Mesenchymal stem cell (in vitro differentiated cells and primary cell): ENCODE measurements at regions not wholly inside any gene's neighbourhood (a gene's known extent, or its start where the extent isn't known, plus 50 kb on each side); places are given as distances from the start of the nearest gene placed in this dataset.

Experiments
- DNase-seq: peaks from one replicate; pipeline ENCODE4 v3.0.0-alpha.2; 2013
- H2AFZ ChIP-seq: one replicate; pipeline ENCODE4 v1.6.1; 2013; ENCODE audit warnings: low read depth, mild to moderate bottlenecking, control low read depth, inconsistent platforms, low read length, moderate library complexity
- H2AK5ac ChIP-seq: 2 replicates; pipeline ENCODE4 v1.6.1; 2013; ENCODE audit warnings: low read length, moderate library complexity, mild to moderate bottlenecking, inconsistent platforms; ENCODE audit not compliant: severe bottlenecking
- H2BK120ac ChIP-seq: one replicate; pipeline ENCODE4 v1.6.1; 2013; ENCODE audit warnings: low read depth, mild to moderate bottlenecking, inconsistent platforms, low read length, moderate library complexity
- H2BK12ac ChIP-seq, 2 experiments: one replicate each; pipeline ENCODE4 v1.6.1; 2013; ENCODE audit warnings: inconsistent platforms in 2 of 2, low read length in 2 of 2, mild to moderate bottlenecking in 2 of 2, moderate library complexity in 2 of 2, control low read depth in 1 of 2
- H2BK15ac ChIP-seq: one replicate; pipeline ENCODE4 v1.6.1; 2013; ENCODE audit warnings: mild to moderate bottlenecking, low read depth, inconsistent platforms; ENCODE audit not compliant: poor library complexity, severe bottlenecking
- H2BK5ac ChIP-seq: 2 replicates; pipeline ENCODE4 v1.6.1; 2013; ENCODE audit warnings: low read depth, mild to moderate bottlenecking, low read length, control low read depth, inconsistent platforms; ENCODE audit not compliant: poor library complexity, severe bottlenecking
- H3K14ac ChIP-seq, 2 experiments: one replicate each; pipeline ENCODE4 v1.6.1; 2013; ENCODE audit warnings: inconsistent platforms in 2 of 2, low read length in 2 of 2, control low read depth in 1 of 2, mild to moderate bottlenecking in 1 of 2, moderate library complexity in 1 of 2
- H3K18ac ChIP-seq, 2 experiments: one replicate each; pipeline ENCODE4 v1.6.1; 2013; ENCODE audit warnings: inconsistent platforms in 2 of 2, low read length in 2 of 2, control low read depth in 1 of 2, low read depth in 1 of 2, mild to moderate bottlenecking in 1 of 2
- H3K23ac ChIP-seq, 2 experiments: one replicate each; pipeline ENCODE4 v1.6.1; 2013; ENCODE audit warnings: inconsistent platforms in 2 of 2, low read length in 2 of 2, mild to moderate bottlenecking in 2 of 2, moderate library complexity in 2 of 2, control low read depth in 1 of 2
- H3K27ac ChIP-seq: 2 replicates; pipeline ENCODE4 v1.5.1; 2013; ENCODE audit warnings: mild to moderate bottlenecking, moderate library complexity, low read length, control low read depth, inconsistent platforms; ENCODE audit not compliant: poor library complexity, severe bottlenecking
- H3K27me3 ChIP-seq, 2 experiments: 2 replicates each; pipeline versions ENCODE4 v1.6.1 to v1.7.0; 2013; ENCODE audit warnings: low read length in 2 of 2, mild to moderate bottlenecking in 2 of 2, moderate library complexity in 2 of 2, control low read depth in 1 of 2, inconsistent platforms in 1 of 2; ENCODE audit not compliant: control insufficient read depth in 1 of 2, insufficient read depth in 1 of 2
- H3K36me3 ChIP-seq, 2 experiments: 2 replicates each; pipeline versions ENCODE4 v1.6.1 to v1.7.0; 2013; ENCODE audit warnings: low read length in 2 of 2, control low read depth in 1 of 2, inconsistent platforms in 1 of 2, low read depth in 1 of 2, mild to moderate bottlenecking in 1 of 2; ENCODE audit not compliant: insufficient read depth in 2 of 2, control insufficient read depth in 1 of 2
- H3K4ac ChIP-seq, 2 experiments: one replicate each; pipeline ENCODE4 v1.6.1; 2013; ENCODE audit warnings: inconsistent platforms in 2 of 2, low read length in 2 of 2, mild to moderate bottlenecking in 2 of 2, moderate library complexity in 2 of 2, control low read depth in 1 of 2, low read depth in 1 of 2
- H3K4me1 ChIP-seq: 2 replicates; pipeline ENCODE4 v1.6.1; 2013; ENCODE audit warnings: low read depth, low read length, control low read depth; ENCODE audit not compliant: control insufficient read depth, insufficient read depth
- H3K4me2 ChIP-seq: 2 replicates; pipeline ENCODE4 v1.6.1; 2013; ENCODE audit warnings: low read length, mild to moderate bottlenecking, inconsistent platforms; ENCODE audit not compliant: poor library complexity, severe bottlenecking
- H3K4me3 ChIP-seq, 2 experiments: 2 replicates each; pipeline versions ENCODE4 v1.5.1 to v1.7.0; 2013; ENCODE audit warnings: low read length in 2 of 2, mild to moderate bottlenecking in 2 of 2, control low read depth in 1 of 2, low read depth in 1 of 2; ENCODE audit not compliant: insufficient read depth in 1 of 2
- H3K79me1 ChIP-seq: replicated peaks from 2 replicates; pipeline ENCODE4 v1.6.1; 2013; ENCODE audit warnings: mild to moderate bottlenecking, control low read depth, low read length, inconsistent platforms; ENCODE audit not compliant: poor library complexity, severe bottlenecking
- H3K9ac ChIP-seq: 2 replicates; pipeline ENCODE4 v1.7.0; 2013; ENCODE audit warnings: mild to moderate bottlenecking, low read length, moderate library complexity
- H3K9me3 ChIP-seq: 2 replicates; pipeline ENCODE4 v1.7.0; 2013; ENCODE audit warnings: mild to moderate bottlenecking, low read length; ENCODE audit not compliant: control insufficient read depth
- H4K8ac ChIP-seq: one replicate; pipeline ENCODE4 v1.6.1; 2013; ENCODE audit warnings: inconsistent platforms, mild to moderate bottlenecking, low read length, moderate library complexity
- H4K91ac ChIP-seq: one replicate; pipeline ENCODE4 v1.6.1; 2013; ENCODE audit warnings: mild to moderate bottlenecking, low read length, inconsistent platforms
- WGBS: methylation state at CpG from one replicate; pipeline ENCODE4 v1.1.7; 2013; ENCODE audit warnings: mixed read lengths; 5-methylcytosine and 5-hydroxymethylcytosine counted together

- Histone ChIP-seq H3K79me1 (no peaks in the 10 kb centered on the region), H2AFZ (no peak overlapping the region), H2BK15ac (no peak overlapping the region), H3K9me3 (no peaks in the 10 kb centered on the region), H4K8ac (no peak overlapping the region), H4K91ac (no peak overlapping the region), H2BK5ac (no peak overlapping the region), H3K27me3 (no peaks in the 10 kb centered on the region), H2AK5ac (no peak overlapping the region), H3K14ac (no peak overlapping the region), H3K4ac (no peak overlapping the region), H3K4me2 (no peak overlapping the region), H2BK120ac (no peak overlapping the region), H2BK12ac (no peak overlapping the region), H3K27ac (no peak overlapping the region), H3K4me1 (no peaks in the 10 kb centered on the region), H3K36me3 (no peaks in the 10 kb centered on the region), H3K23ac (no peak overlapping the region), H3K9ac (no peak overlapping the region), H3K18ac (no peak overlapping the region), H3K4me3 (no peak overlapping the region)
- 70% methylated on average over 4 of the region's 7 CpGs for WGBS
- DNase-seq: no peak
Observed at GRCh38 chr13:79003989-79004898, 345.3 kb upstream of the OBI1 start.

GRCh38 chr13:78999494-78999893, 340.5 kb upstream of the OBI1 start:
- no peak overlapping the region for H2AFZ ChIP-seq
- no peak overlapping the region for H2BK120ac ChIP-seq
- H3K27ac ChIP-seq: no peak overlapping the region
- H3K9ac ChIP-seq: no peak overlapping the region
- H3K27me3 ChIP-seq: no peaks in the 10 kb centered on the region
- H2BK5ac ChIP-seq: no peak overlapping the region
- no peak overlapping the region for H3K23ac ChIP-seq
- no peak overlapping the region for H4K91ac ChIP-seq
- H3K4me3 ChIP-seq: no peak overlapping the region
- no peak overlapping the region for H3K4me2 ChIP-seq
- H3K36me3 ChIP-seq: no peaks in the 10 kb centered on the region
- H3K79me1 ChIP-seq: no peaks in the 10 kb centered on the region
- H4K8ac ChIP-seq: no peak overlapping the region
- H3K4ac ChIP-seq: no peak overlapping the region
- no peaks in the 10 kb centered on the region for H3K9me3 ChIP-seq
- WGBS: 80% methylated on average over 3 of the region's 4 CpGs
- H3K14ac ChIP-seq: no peak overlapping the region
- H2AK5ac ChIP-seq: no peak overlapping the region
- no peak for DNase-seq
- no peak overlapping the region for H2BK12ac ChIP-seq
- no peak overlapping the region for H3K18ac ChIP-seq
- H3K4me1 ChIP-seq: no peaks in the 10 kb centered on the region
- H2BK15ac ChIP-seq: no peak overlapping the region

- no peak overlapping the region for H3K18ac ChIP-seq
- no peak overlapping the region for H3K27ac ChIP-seq
- no peaks in the 10 kb centered on the region for H3K27me3 ChIP-seq
- H3K36me3 ChIP-seq: no peaks in the 10 kb centered on the region
- H2BK15ac ChIP-seq: no peak overlapping the region
- no peaks in the 10 kb centered on the region for H3K4me1 ChIP-seq
- H3K4me3 ChIP-seq: no peak overlapping the region
- no peak overlapping the region for H3K9ac ChIP-seq
- H4K91ac ChIP-seq: no peak overlapping the region
- H3K23ac ChIP-seq: no peak overlapping the region
- no peak overlapping the region for H2BK120ac ChIP-seq
- H3K9me3 ChIP-seq: no peaks in the 10 kb centered on the region
- no peak overlapping the region for H3K14ac ChIP-seq
- no peak overlapping the region for H2BK12ac ChIP-seq
- H2BK5ac ChIP-seq: no peak overlapping the region
- no peak for DNase-seq
- H3K4ac ChIP-seq: no peak overlapping the region
- H2AK5ac ChIP-seq: no peak overlapping the region
- no peak overlapping the region for H2AFZ ChIP-seq
- no peak overlapping the region for H4K8ac ChIP-seq
- 75% methylated on average over 4 of the region's 4 CpGs for WGBS
- H3K4me2 ChIP-seq: no peak overlapping the region
- H3K79me1 ChIP-seq: no peaks in the 10 kb centered on the region
Observed at GRCh38 chr13:78998630-78999315, 339.8 kb upstream of the OBI1 start.

DNA sequence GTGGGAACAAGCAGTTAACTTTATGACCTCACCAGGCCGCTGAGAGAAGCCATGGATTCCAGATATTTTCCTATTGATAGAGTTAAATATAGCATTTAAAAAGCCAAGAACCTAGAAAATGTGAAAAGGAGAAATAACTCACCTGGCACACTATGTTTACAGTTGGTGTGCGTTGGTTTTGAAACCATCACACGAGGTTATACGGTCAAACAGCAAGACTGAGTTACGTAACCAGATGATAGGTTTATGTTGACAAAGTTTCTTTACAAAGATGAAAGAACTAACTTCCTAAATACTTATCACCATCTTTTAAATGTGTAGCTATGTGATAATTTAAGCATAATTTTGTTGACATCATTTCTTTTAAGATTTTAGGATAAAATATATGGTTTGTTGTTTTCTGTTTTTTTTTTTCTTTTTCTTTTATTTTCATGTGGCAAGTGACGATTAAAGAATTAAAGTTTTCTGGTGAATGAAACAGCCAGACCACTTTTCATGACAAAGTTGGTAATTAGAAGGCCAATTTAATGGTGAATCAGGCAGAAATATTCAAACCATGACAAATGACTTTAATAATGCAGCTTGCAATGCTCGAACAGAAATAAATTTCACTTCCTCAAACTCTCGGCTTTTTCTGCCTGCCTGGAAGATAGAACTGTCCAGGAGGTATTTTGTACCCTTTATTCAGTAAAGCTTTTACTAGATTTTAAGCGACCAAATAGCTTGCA, 339.1 kb upstream of the OBI1 start:
- WGBS: 91% methylated on average over 5 of the region's 9 CpGs
- H3K4me2 ChIP-seq: no peak overlapping the region

More for the DNA sequence above, 339.1 kb upstream of the OBI1 start:
- Histone ChIP-seq H2AFZ (no peak overlapping the region), H3K4ac (no peak overlapping the region), H2BK5ac (no peak overlapping the region), H3K23ac (no peak overlapping the region), H2BK15ac (no peak overlapping the region), H2BK12ac (no peak overlapping the region), H3K4me3 (no peak overlapping the region), H3K14ac (no peak overlapping the region), H3K4me1 (no peaks in the 10 kb centered on the region), H2AK5ac (no peak overlapping the region), H3K36me3 (no peaks in the 10 kb centered on the region), H4K8ac (no peak overlapping the region), H3K27me3 (no peaks in the 10 kb centered on the region), H3K27ac (no peak overlapping the region), H3K18ac (no peak overlapping the region), H3K9me3 (no peaks in the 10 kb centered on the region), H3K79me1 (no peaks in the 10 kb centered on the region), H2BK120ac (no peak overlapping the region), H3K9ac (no peak overlapping the region), H4K91ac (no peak overlapping the region)
- DNase-seq: no peak
